Uterus (tissue), 3 donors: ENCODE measurements at regions not wholly inside any gene's neighbourhood (a gene's known extent, or its start where the extent isn't known, plus 50 kb on each side); places are given as distances from the start of the nearest gene placed in this dataset.

ENCODE experiments used
- DNase-seq, 2 donors: peaks; one replicate each; pipeline ENCODE4 v3.0.0-alpha.2; 2019 to 2020
- H3K27ac ChIP-seq, 2 donors: fragments of 200-600 bp; sonication (generic); 1 replicate in 1 of 2; 2 replicates in 1 of 2; pipeline ENCODE4 v1.5.1; 2016 to 2018
- H3K27me3 ChIP-seq, 2 donors: fragments of 200-600 bp; sonication (generic); one replicate each; pipeline ENCODE4 v1.5.1; 2018 to 2019; ENCODE audit warnings: control low read depth in 1 of 2
- H3K36me3 ChIP-seq, 2 donors: fragments of 200-600 bp; sonication (generic); one replicate each; pipeline ENCODE4 v1.5.1; 2019; ENCODE audit warnings: control low read depth in 1 of 2
- H3K4me1 ChIP-seq, 2 donors: fragments of 200-600 bp; sonication (generic); one replicate each; pipeline ENCODE4 v1.5.1; 2018 to 2019; ENCODE audit warnings: control low read depth in 1 of 2
- H3K4me3 ChIP-seq, 2 donors: fragments of 200-600 bp; sonication (generic); 1 replicate in 1 of 2; 2 replicates in 1 of 2; pipeline ENCODE4 v1.5.1; 2018 to 2019; ENCODE audit warnings: mild to moderate bottlenecking in 1 of 2
- H3K9me3 ChIP-seq, 2 donors: fragments of 200-600 bp; sonication (generic); one replicate each; pipeline ENCODE4 v1.5.1; 2019; ENCODE audit warnings: control low read depth in 1 of 2
- CTCF ChIP-seq, 4 experiments: fragments of 200-600 bp in 2 of 4; fragments of 450-650 bp in 2 of 4; sonication (generic) in 2 of 4; IDR thresholded peaks; one replicate each; pipeline ENCODE4 v1.5.1; 2016 to 2019; ENCODE audit warnings: antibody characterized with exemption in 4 of 4, mild to moderate bottlenecking in 2 of 4, moderate library complexity in 1 of 4
- POLR2A ChIP-seq, 2 donors: fragments of 450-650 bp; IDR thresholded peaks; one replicate each; pipeline ENCODE4 v1.6.1; 2016; ENCODE audit warnings: antibody characterized with exemption in 2 of 2, mild to moderate bottlenecking in 1 of 2, moderate library complexity in 1 of 2
- intact Hi-C: fragments of 100-400 bp; cut with DNase I; formaldehyde crosslinking; loops from one replicate; pipeline ENCODE4 v1.15.1; 2023; ENCODE audit warnings: low total_unique reads
- donor health status: DM: yes; HTN: yes; CAD: no.

GRCh38 chr4:144817081-144817480 is 171.1 kb downstream of the HHIP start:
- DNase-seq, result no peak
- Histone ChIP-seq H3K27ac (no peak overlapping the region), H3K4me1 (no peaks in the 10 kb centered on the region), H3K4me3 (no peak overlapping the region), H3K27me3 (no peaks in the 10 kb centered on the region), H3K36me3 (no peaks in the 10 kb centered on the region), H3K9me3 (no peaks in the 10 kb centered on the region)
- intact Hi-C loops, result no loop called here
- no peak for TF ChIP-seq POLR2A (IDR thresholded peaks at IDR 0.05)
- no peak for TF ChIP-seq CTCF (IDR thresholded peaks at IDR 0.05)

GRCh38 chr4:144818136-144818535 is 172.2 kb downstream of the HHIP start:
- H3K4me1 ChIP-seq, result no peaks in the 10 kb centered on the region
- H3K27ac ChIP-seq, result no peak overlapping the region
- no peaks in the 10 kb centered on the region for H3K9me3 ChIP-seq
- intact Hi-C loops, result no loop called here
- TF ChIP-seq POLR2A (IDR thresholded peaks at IDR 0.05) (no peak), CTCF (IDR thresholded peaks at IDR 0.05) (no peak)
- DNase-seq, result no peak
- no peaks in the 10 kb centered on the region for H3K36me3 ChIP-seq
- no peaks in the 10 kb centered on the region for H3K27me3 ChIP-seq
- no peak overlapping the region for H3K4me3 ChIP-seq

GRCh38 chr4:144819591-144819990 is 173.6 kb downstream of the HHIP start:
- Histone ChIP-seq H3K4me3 (no peak overlapping the region), H3K27me3 (no peaks in the 10 kb centered on the region), H3K9me3 (no peaks in the 10 kb centered on the region), H3K27ac (no peak overlapping the region), H3K36me3 (no peaks in the 10 kb centered on the region), H3K4me1 (no peaks in the 10 kb centered on the region)
- TF ChIP-seq CTCF (IDR thresholded peaks at IDR 0.05) (no peak), POLR2A (IDR thresholded peaks at IDR 0.05) (no peak)
- intact Hi-C loops, result no loop called here
- no peak for DNase-seq

- DNase-seq, result no peak
Measured at GRCh38 chr4:144820011-144820727, 174.2 kb downstream of the HHIP start.

GRCh38 chr4:144820728-144821085 is 174.8 kb downstream of the HHIP start:
- H3K27ac ChIP-seq, result no peak overlapping the region
- intact Hi-C loops, result no loop called here
- no peaks in the 10 kb centered on the region for H3K36me3 ChIP-seq
- no peaks in the 10 kb centered on the region for H3K27me3 ChIP-seq
- no peaks in the 10 kb centered on the region for H3K9me3 ChIP-seq
- H3K4me1 ChIP-seq, result no peaks in the 10 kb centered on the region
- TF ChIP-seq CTCF (IDR thresholded peaks at IDR 0.05) (no peak), POLR2A (IDR thresholded peaks at IDR 0.05) (no peak)
- no peak overlapping the region for H3K4me3 ChIP-seq
- no peak for DNase-seq

More at GRCh38 chr4:144820011-144820727, 174.2 kb downstream of the HHIP start:
- no peaks in the 10 kb centered on the region for H3K36me3 ChIP-seq
- no peak overlapping the region for H3K4me3 ChIP-seq
- intact Hi-C loops, result no loop called here
- H3K4me1 ChIP-seq, result no peaks in the 10 kb centered on the region
- no peaks in the 10 kb centered on the region for H3K27me3 ChIP-seq
- no peak for TF ChIP-seq CTCF (IDR thresholded peaks at IDR 0.05)
- no peak for TF ChIP-seq POLR2A (IDR thresholded peaks at IDR 0.05)
- H3K9me3 ChIP-seq, result no peaks in the 10 kb centered on the region
- no peak overlapping the region for H3K27ac ChIP-seq
